Stimulated activated CD8-positive, alpha-beta memory T cell treated with anti-CD3 and anti-CD28 coated beads, Interleukin-2, amount 100 ng/mL, for 1 hour (primary cell): ENCODE measurements at regions not wholly inside any gene's neighbourhood (a gene's known extent, or its start where the extent isn't known, plus 50 kb on each side); places are given as distances from the start of the nearest gene placed in this dataset.

Experiments used
- DNase-seq, 2 donors: peaks; one replicate each; pipeline ENCODE4 v3.0.0-alpha.2; 2020; ENCODE audit warnings: low read depth in 2 of 2

- no peak for DNase-seq
Observed at GRCh38 chr12:126668538-126668937, 1598.4 kb upstream of the TMEM132C start.

- no peak for DNase-seq
Observed at GRCh38 chr12:126668961-126669360, 1598.0 kb upstream of the TMEM132C start.

- no peak for DNase-seq
Observed at GRCh38 chr12:126676434-126676833, 1590.5 kb upstream of the TMEM132C start.

GRCh38 chr12:126681676-126682075 is 1585.3 kb upstream of the TMEM132C start:
- no peak for DNase-seq

GRCh38 chr12:126684703-126685102 is 1582.3 kb upstream of the TMEM132C start:
- no peak for DNase-seq

- no peak for DNase-seq
Observed at GRCh38 chr12:126685636-126686035, 1581.3 kb upstream of the TMEM132C start.

GRCh38 chr12:126688556-126688955 is 1578.4 kb upstream of the TMEM132C start:
- DNase-seq, result no peak

- DNase-seq, result no peak
Observed at GRCh38 chr12:126700096-126700495, 1566.9 kb upstream of the TMEM132C start.

- DNase-seq, result no peak
Observed at GRCh38 chr12:126704609-126705008, 1562.4 kb upstream of the TMEM132C start.

GRCh38 chr12:126706300-126706699 is 1560.7 kb upstream of the TMEM132C start:
- DNase-seq, result no peak

GRCh38 chr12:126708492-126708896 is 1558.5 kb upstream of the TMEM132C start:
- no peak for DNase-seq

- DNase-seq, result no peak
Observed at GRCh38 chr12:126718365-126718764, 1548.6 kb upstream of the TMEM132C start.

- no peak for DNase-seq
Observed at GRCh38 chr12:126719912-126720705, 1546.9 kb upstream of the TMEM132C start.

- DNase-seq, result no peak
Observed at GRCh38 chr12:126726481-126727217, 1540.3 kb upstream of the TMEM132C start.

GRCh38 chr12:126727218-126728075 is 1539.5 kb upstream of the TMEM132C start:
- DNase-seq, result no peak

GRCh38 chr12:126734296-126734695 is 1532.7 kb upstream of the TMEM132C start:
- DNase-seq, result no peak

GRCh38 chr12:126734710-126735109 is 1532.3 kb upstream of the TMEM132C start:
- DNase-seq, result no peak

- DNase-seq, result no peak
Observed at GRCh38 chr12:126741536-126742240, 1525.3 kb upstream of the TMEM132C start.

GRCh38 chr12:126742241-126742641 is 1524.7 kb upstream of the TMEM132C start:
- DNase-seq, result no peak

- peak in 1 of 2 donors; percentile 35 for DNase-seq
Observed at GRCh38 chr12:126747530-126748149, 1519.3 kb upstream of the TMEM132C start.

GRCh38 chr12:126752021-126752420 is 1514.9 kb upstream of the TMEM132C start:
- no peak for DNase-seq
